ENCODE measurements at regions not wholly inside any gene's neighbourhood (a gene's known extent, or its start where the extent isn't known, plus 50 kb on each side); places are given as distances from the start of the nearest gene placed in this dataset.

DNA sequence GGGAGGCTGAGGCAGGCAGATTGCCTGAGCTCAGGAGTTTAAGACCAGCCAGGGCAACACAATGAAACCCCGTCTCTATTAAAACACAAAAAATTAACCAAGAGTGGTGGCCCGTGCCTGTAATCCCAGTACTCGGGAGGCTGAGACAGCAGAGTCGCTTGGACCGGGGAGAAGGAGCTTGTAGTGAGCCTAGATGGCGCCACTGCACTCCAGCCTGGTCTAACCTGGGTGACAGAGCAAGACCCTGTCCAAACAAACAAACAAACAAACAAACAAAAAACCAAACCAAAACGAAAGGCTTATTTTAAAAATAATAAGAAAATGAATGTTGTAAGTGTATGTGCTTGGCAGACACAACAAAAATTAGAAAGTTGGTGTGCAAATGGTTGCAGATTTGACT lies 536.3 kb upstream of the PTPRD start:
- TF ChIP-seq POLR2A (IDR thresholded peaks at IDR 0.05), result no peak
- TF ChIP-seq, protein P1, sequence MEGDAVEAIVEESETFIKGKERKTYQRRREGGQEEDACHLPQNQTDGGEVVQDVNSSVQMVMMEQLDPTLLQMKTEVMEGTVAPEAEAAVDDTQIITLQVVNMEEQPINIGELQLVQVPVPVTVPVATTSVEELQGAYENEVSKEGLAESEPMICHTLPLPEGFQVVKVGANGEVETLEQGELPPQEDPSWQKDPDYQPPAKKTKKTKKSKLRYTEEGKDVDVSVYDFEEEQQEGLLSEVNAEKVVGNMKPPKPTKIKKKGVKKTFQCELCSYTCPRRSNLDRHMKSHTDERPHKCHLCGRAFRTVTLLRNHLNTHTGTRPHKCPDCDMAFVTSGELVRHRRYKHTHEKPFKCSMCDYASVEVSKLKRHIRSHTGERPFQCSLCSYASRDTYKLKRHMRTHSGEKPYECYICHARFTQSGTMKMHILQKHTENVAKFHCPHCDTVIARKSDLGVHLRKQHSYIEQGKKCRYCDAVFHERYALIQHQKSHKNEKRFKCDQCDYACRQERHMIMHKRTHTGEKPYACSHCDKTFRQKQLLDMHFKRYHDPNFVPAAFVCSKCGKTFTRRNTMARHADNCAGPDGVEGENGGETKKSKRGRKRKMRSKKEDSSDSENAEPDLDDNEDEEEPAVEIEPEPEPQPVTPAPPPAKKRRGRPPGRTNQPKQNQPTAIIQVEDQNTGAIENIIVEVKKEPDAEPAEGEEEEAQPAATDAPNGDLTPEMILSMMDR (IDR thresholded peaks at IDR 0.05), result no peak

Data from heart left ventricle (tissue), 13 donors.